ENCODE measurements at regions not wholly inside any gene's neighbourhood (a gene's known extent, or its start where the extent isn't known, plus 50 kb on each side); places are given as distances from the start of the nearest gene placed in this dataset.

- Histone ChIP-seq H3K79me2 (ENCODE audit: insufficient read depth, low read length) (no peaks in the 10 kb centered on the region), H2AFZ (ENCODE audit: insufficient read depth, low read depth, low read length, poor library complexity, severe bottlenecking) (no peak overlapping the region), H3K27ac (ENCODE audit: low read depth in 1 of 2, low read length in 2 of 2) (no peak overlapping the region), H3K4me2 (replicated peaks; ENCODE audit: extremely low read depth, low read length, poor library complexity, severe bottlenecking) (no peak overlapping the region), H3K27me3 (ENCODE audit: control insufficient read depth in 2 of 2, insufficient read depth in 2 of 2, low read length in 2 of 2) (no peaks in the 10 kb centered on the region), H3K4me1 (ENCODE audit: control insufficient read depth in 1 of 2, insufficient read depth in 2 of 2, low read length in 2 of 2) (no peaks in the 10 kb centered on the region), H3K9me3 (replicated peaks in 1 of 2; ENCODE audit: control insufficient read depth in 1 of 2, insufficient read depth in 1 of 2, low read length in 2 of 2) (peaks cover 0 to 11% of the 10 kb centered on the region in 2 donors), H3K4me3 (replicated peaks in 1 of 3; ENCODE audit: low read depth in 2 of 3, low read length in 3 of 3) (no peak overlapping the region), H3K36me3 (replicated peaks in 1 of 2; ENCODE audit: control insufficient read depth in 1 of 2, insufficient read depth in 2 of 2, low read length in 2 of 2) (no peaks in the 10 kb centered on the region), H3K9ac (ENCODE audit: insufficient read depth, low read length, poor library complexity, severe bottlenecking) (no peak overlapping the region), H4K20me1 (ENCODE audit: insufficient read depth, low read length) (no peaks in the 10 kb centered on the region)
- Mint-ChIP-seq H3K36me3 (no peaks in the 10 kb centered on the region), H3K4me1 (no peaks in the 10 kb centered on the region), H3K9me3 (peaks cover 0 to 10% (median 6%) of the 10 kb centered on the region in 7 donors), H3K4me3 (no peak overlapping the region), H3K27me3 (ENCODE audit: low read depth in 3 of 3) (peaks cover 0 to 3% (median 0%) of the 10 kb centered on the region in 3 donors), H3K27ac (no peak overlapping the region)
- intact Hi-C loops (cut with micrococcal nuclease) = no loop called here
- DNase-seq = no peak
- no peak for TF ChIP-seq CTCF (IDR thresholded peaks at IDR 0.05)
- 67% methylated on average over 1 of the region's 3 CpGs for WGBS (ENCODE audit: insufficient coverage)
Measured at GRCh38 chr21:27466140-27466539, 499.3 kb upstream of the ADAMTS5 start.

- no peaks in the 10 kb centered on the region for H3K4me1 ChIP-seq (ENCODE audit: control insufficient read depth in 1 of 2, insufficient read depth in 2 of 2, low read length in 2 of 2)
- H3K4me3 Mint-ChIP-seq = no peak overlapping the region
- H3K27ac ChIP-seq (ENCODE audit: low read depth in 1 of 2, low read length in 2 of 2) = no peak overlapping the region
- no peaks in the 10 kb centered on the region for H4K20me1 ChIP-seq (ENCODE audit: insufficient read depth, low read length)
- TF ChIP-seq CTCF (IDR thresholded peaks at IDR 0.05) = no peak
- no peak overlapping the region for H3K27ac Mint-ChIP-seq
- no peak overlapping the region for H3K4me2 ChIP-seq (replicated peaks; ENCODE audit: extremely low read depth, low read length, poor library complexity, severe bottlenecking)
- H2AFZ ChIP-seq (ENCODE audit: insufficient read depth, low read depth, low read length, poor library complexity, severe bottlenecking) = no peak overlapping the region
- H3K79me2 ChIP-seq (ENCODE audit: insufficient read depth, low read length) = no peaks in the 10 kb centered on the region
- H3K36me3 ChIP-seq (replicated peaks in 1 of 2; ENCODE audit: control insufficient read depth in 1 of 2, insufficient read depth in 2 of 2, low read length in 2 of 2) = no peaks in the 10 kb centered on the region
- no peak for DNase-seq
- WGBS (ENCODE audit: insufficient coverage) = no CpG with 5 or more reads among the region's 1 CpG
- H3K4me3 ChIP-seq (replicated peaks in 1 of 3; ENCODE audit: low read depth in 2 of 3, low read length in 3 of 3) = no peak overlapping the region
- intact Hi-C loops (cut with micrococcal nuclease) = no loop called here
- H3K9me3 Mint-ChIP-seq = peaks cover 0 to 7% (median 5%) of the 10 kb centered on the region in 7 donors
- peaks cover 0 to 3% (median 0%) of the 10 kb centered on the region in 3 donors for H3K27me3 Mint-ChIP-seq (ENCODE audit: low read depth in 3 of 3)
- no peaks in the 10 kb centered on the region for H3K27me3 ChIP-seq (ENCODE audit: control insufficient read depth in 2 of 2, insufficient read depth in 2 of 2, low read length in 2 of 2)
- no peak overlapping the region for H3K9ac ChIP-seq (ENCODE audit: insufficient read depth, low read length, poor library complexity, severe bottlenecking)
- H3K9me3 ChIP-seq (replicated peaks in 1 of 2; ENCODE audit: control insufficient read depth in 1 of 2, insufficient read depth in 1 of 2, low read length in 2 of 2) = peaks cover 0 to 3% of the 10 kb centered on the region in 2 donors
- H3K4me1 Mint-ChIP-seq = no peaks in the 10 kb centered on the region
- H3K36me3 Mint-ChIP-seq = no peaks in the 10 kb centered on the region
Measured at GRCh38 chr21:27464648-27465047, 497.8 kb upstream of the ADAMTS5 start.
